K562 (cell line): ENCODE measurements at regions not wholly inside any gene's neighbourhood (a gene's known extent, or its start where the extent isn't known, plus 50 kb on each side); places are given as distances from the start of the nearest gene placed in this dataset.

Source experiments
- ATAC-seq: fragments of 200-7000 bp; cut with Tn5 transposase; 3 replicates; pipeline ENCODE4 v1.9.1; 2020; ENCODE audit warnings: moderate library complexity
- BruUV-seq: library from RNA; stranded (reverse); fragments of 400-500 nt; replicated peaks from 2 replicates; lab custom pipeline; 2021; lab: Mats Ljungman, UMichigan
- CTCF ChIA-PET: fragments of 300-600 bp; formaldehyde crosslinking; extraction: SDS; loops from one replicate; lab custom pipeline; 2021; ENCODE audit warnings: low intra/inter-chr PET ratio; lab: Yijun Ruan, JAX
- POLR2A ChIA-PET: fragments of 300-600, 350-650 bp; sonication (Branson Sonifier 250); formaldehyde crosslinking; extraction: SDS; loops from one replicate; lab custom pipeline; 2021; ENCODE audit warnings: antibody characterized with exemption, inconsistent platforms; lab: Yijun Ruan, JAX
- DNase-seq, 4 experiments: peaks; one replicate each; pipeline versions ENCODE4 v3.0.0 to v3.0.0-alpha.2; 2011 to 2018; ENCODE audit warnings: low spot score in 3 of 4, mixed read lengths in 3 of 4; ENCODE audit errors: extremely low read depth in 1 of 4
- FAIRE-seq: peaks from 2 replicates; lab custom pipeline; 2011; peaks lifted over from hg19 to GRCh38; lab: Jason Lieb, UNC
- H2AFZ ChIP-seq: 2 replicates; pipeline ENCODE4 v1.6.0; 2011; ENCODE audit warnings: low read depth, low read length, control low read depth, inconsistent platforms
- H3K27ac ChIP-seq: fragments of 200-600 bp; 3 replicates; pipeline ENCODE4 v1.8.0; 2011; ENCODE audit warnings: low read depth, mild to moderate bottlenecking, control low read depth, inconsistent platforms, low read length, moderate library complexity, mixed read lengths; ENCODE audit errors: extremely low read depth
- H3K27me3 ChIP-seq, 2 experiments: fragments of 300-600 bp in 1 of 2; 2 replicates in 1 of 2; 3 replicates in 1 of 2; pipeline versions ENCODE4 v1.6.0 to v1.8.0; 2011; ENCODE audit warnings: inconsistent platforms in 2 of 2, low read length in 2 of 2, mild to moderate bottlenecking in 1 of 2, mixed read lengths in 1 of 2, moderate library complexity in 1 of 2; ENCODE audit not compliant: control insufficient read depth in 2 of 2, insufficient read depth in 2 of 2
- H3K36me3 ChIP-seq: fragments of 300-600 bp; 3 replicates; pipeline ENCODE4 v1.8.0; 2011; ENCODE audit warnings: mild to moderate bottlenecking, low read length, inconsistent platforms; ENCODE audit not compliant: control insufficient read depth, insufficient read depth
- H3K4me1 ChIP-seq, 2 experiments: fragments of 200-600 bp in 1 of 2; replicated peaks in 1 of 2; 2 replicates in 1 of 2; 3 replicates in 1 of 2; pipeline versions ENCODE4 v1.5.1 to v1.8.0; 2011; ENCODE audit warnings: inconsistent platforms in 2 of 2, low read length in 2 of 2, mild to moderate bottlenecking in 1 of 2, mixed read lengths in 1 of 2, moderate library complexity in 1 of 2; ENCODE audit not compliant: control insufficient read depth in 2 of 2, insufficient read depth in 2 of 2
- H3K4me2 ChIP-seq: 2 replicates; pipeline ENCODE4 v1.6.1; 2011; ENCODE audit warnings: low read length, control low read depth, inconsistent platforms, mixed read lengths; ENCODE audit not compliant: insufficient read depth
- H3K4me3 ChIP-seq: fragments of 200-600 bp; sonication (generic), shearing (Covaris generic); 2 replicates; pipeline ENCODE4 v1.5.1; 2016; ENCODE audit warnings: control low read depth, inconsistent platforms
- H3K79me2 ChIP-seq: fragments of 200-600 bp; 3 replicates; pipeline ENCODE4 v1.8.0; 2011; ENCODE audit warnings: low read length, inconsistent platforms; ENCODE audit not compliant: control insufficient read depth, insufficient read depth
- H3K9ac ChIP-seq, 2 experiments: 2 replicates each; pipeline versions ENCODE4 v1.6.0 to v1.6.1; 2011; ENCODE audit warnings: low read depth in 2 of 2, low read length in 2 of 2, control low read depth in 1 of 2, inconsistent platforms in 1 of 2, mild to moderate bottlenecking in 1 of 2, mixed read lengths in 1 of 2; ENCODE audit not compliant: insufficient read depth in 1 of 2
- H3K9me1 ChIP-seq: one replicate; pipeline ENCODE4 v1.6.0; 2011; ENCODE audit warnings: inconsistent platforms, mild to moderate bottlenecking, low read length, moderate library complexity; ENCODE audit not compliant: control insufficient read depth, insufficient read depth
- H3K9me3 ChIP-seq: replicated peaks from 2 replicates; pipeline ENCODE4 v1.5.1; 2011; ENCODE audit warnings: low read depth, low read length, inconsistent platforms; ENCODE audit not compliant: control insufficient read depth, insufficient read depth
- H4K20me1 ChIP-seq: replicated peaks from 2 replicates; pipeline ENCODE4 v1.6.1; 2011; ENCODE audit warnings: low read length, inconsistent platforms, mixed read lengths; ENCODE audit not compliant: control insufficient read depth, insufficient read depth
- CBFA2T3 ChIP-seq: fragments of 450-650 bp; IDR thresholded peaks from 2 replicates; pipeline ENCODE4 v1.6.1; 2017
- MIER1 ChIP-seq: fragments of 450-650 bp; IDR thresholded peaks from 2 replicates; pipeline ENCODE4 v1.6.1; 2016; ENCODE audit warnings: antibody characterized with exemption, mild to moderate bottlenecking, low read depth
- PHB ChIP-seq: fragments of 250-450 bp; sonication (Bioruptor Pico); IDR thresholded peaks from 2 replicates; pipeline ENCODE4 v1.5.0; 2021
- SP2 ChIP-seq: IDR thresholded peaks from 2 replicates; pipeline ENCODE4 v1.6.1; 2011; ENCODE audit warnings: mild to moderate bottlenecking, low read depth, low read length, moderate library complexity; ENCODE audit not compliant: poor library complexity, severe bottlenecking; ENCODE audit errors: extremely low read depth
- ZNF717 ChIP-seq: fragments of 250-450 bp; sonication (Bioruptor Pico); IDR thresholded peaks from 2 replicates; pipeline ENCODE4 v1.5.0; 2021
- WGBS: fragments of 100-300 bp; shearing (Covaris generic); methylation state at CpG from one replicate; pipeline ENCODE4 v1.1.6; 2016; ENCODE audit warnings: low coverage, mixed read lengths; ENCODE audit not compliant: insufficient coverage; ENCODE audit errors: missing lambda C conversion rate; 5-methylcytosine and 5-hydroxymethylcytosine counted together
- in situ Hi-C: fragments of 300-500 bp; cut with MboI; formaldehyde crosslinking; loops from 4 replicates; pipeline ENCODE4 v1.15.0; 2018; ENCODE audit warnings: inconsistent platforms, mixed read lengths
- intact Hi-C: fragments of 100-400 bp; cut with micrococcal nuclease; formaldehyde crosslinking; loops from 2 replicates; pipeline ENCODE4 v1.14.2; 2022
- TF ChIP-seq, protein P1 (sequence below): sonication (generic); formaldehyde crosslinking; IDR thresholded peaks from 2 replicates; pipeline ENCODE4 v1.8.0; 2022; ENCODE audit warnings: mild to moderate bottlenecking, missing genetic modification reagents, borderline replicate concordance
- TF ChIP-seq, protein P2 (sequence below): fragments of 450-650 bp; IDR thresholded peaks from 2 replicates; pipeline ENCODE4 v1.6.1; 2016; ENCODE audit warnings: low read depth, mild to moderate bottlenecking, moderate library complexity
- TF ChIP-seq, protein P3 (sequence below): fragments of 450-650 bp; formaldehyde crosslinking; conservative IDR thresholded peaks from 2 replicates; pipeline ENCODE4 v1.4.0; 2022; ENCODE audit warnings: mild to moderate bottlenecking, missing genetic modification characterization

DNA sequence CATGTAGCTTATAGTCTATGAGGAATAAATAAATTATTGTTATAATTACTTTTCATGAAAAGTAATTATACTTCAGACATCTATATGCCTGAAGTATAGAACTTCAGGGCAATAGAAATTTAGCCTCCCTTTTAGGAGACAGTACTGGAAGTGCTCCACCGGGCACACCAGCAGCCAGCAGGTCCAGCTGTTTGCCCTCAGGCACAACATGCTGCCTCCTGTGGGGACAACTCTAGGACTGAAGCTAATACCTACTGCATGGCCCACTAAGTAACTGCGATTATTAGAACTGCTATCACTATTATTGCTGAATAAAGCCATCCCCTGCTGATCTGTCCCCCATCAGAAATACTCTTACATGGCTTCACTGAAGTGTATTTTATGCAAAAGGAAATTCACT lies 329.6 kb downstream of the MED10 start:
- H3K79me2 ChIP-seq: no peaks in the 10 kb centered on the region
- ChIA-PET POLR2A (no interaction called here), CTCF (no interaction called here)
- no peak overlapping the region for H2AFZ ChIP-seq
- H3K27ac ChIP-seq: no peak overlapping the region
- no TSS peak for BruUV-seq
- peaks cover 10 to 25% of the 10 kb centered on the region in 2 experiments; a peak in 4 of 5 replicates for H3K27me3 ChIP-seq
- FAIRE-seq (no peak), DNase-seq (no peak), ATAC-seq (no peak)
- in situ Hi-C loops: no loop called here
- no peak overlapping the region for H3K9ac ChIP-seq
- intact Hi-C loops: no loop called here
- no peak overlapping the region for H3K4me3 ChIP-seq
- no peak overlapping the region for H3K4me2 ChIP-seq
- WGBS: 0% methylated on average over 2 of the region's 2 CpGs
- H3K4me1 ChIP-seq: no peaks in the 10 kb centered on the region
- no peaks in the 10 kb centered on the region for H3K9me1 ChIP-seq
- no peaks in the 10 kb centered on the region for H3K36me3 ChIP-seq
- H3K9me3 ChIP-seq: no peaks in the 10 kb centered on the region
- H4K20me1 ChIP-seq: no peaks in the 10 kb centered on the region
- TF ChIP-seq, protein P1, sequence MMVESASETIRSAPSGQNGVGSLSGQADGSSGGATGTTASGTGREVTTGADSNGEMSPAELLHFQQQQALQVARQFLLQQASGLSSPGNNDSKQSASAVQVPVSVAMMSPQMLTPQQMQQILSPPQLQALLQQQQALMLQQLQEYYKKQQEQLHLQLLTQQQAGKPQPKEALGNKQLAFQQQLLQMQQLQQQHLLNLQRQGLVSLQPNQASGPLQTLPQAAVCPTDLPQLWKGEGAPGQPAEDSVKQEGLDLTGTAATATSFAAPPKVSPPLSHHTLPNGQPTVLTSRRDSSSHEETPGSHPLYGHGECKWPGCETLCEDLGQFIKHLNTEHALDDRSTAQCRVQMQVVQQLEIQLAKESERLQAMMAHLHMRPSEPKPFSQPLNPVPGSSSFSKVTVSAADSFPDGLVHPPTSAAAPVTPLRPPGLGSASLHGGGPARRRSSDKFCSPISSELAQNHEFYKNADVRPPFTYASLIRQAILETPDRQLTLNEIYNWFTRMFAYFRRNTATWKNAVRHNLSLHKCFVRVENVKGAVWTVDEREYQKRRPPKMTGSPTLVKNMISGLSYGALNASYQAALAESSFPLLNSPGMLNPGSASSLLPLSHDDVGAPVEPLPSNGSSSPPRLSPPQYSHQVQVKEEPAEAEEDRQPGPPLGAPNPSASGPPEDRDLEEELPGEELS (CRISPR knock-in tag): no peak
- TF ChIP-seq CBFA2T3: no peak
- TF ChIP-seq, protein P2, sequence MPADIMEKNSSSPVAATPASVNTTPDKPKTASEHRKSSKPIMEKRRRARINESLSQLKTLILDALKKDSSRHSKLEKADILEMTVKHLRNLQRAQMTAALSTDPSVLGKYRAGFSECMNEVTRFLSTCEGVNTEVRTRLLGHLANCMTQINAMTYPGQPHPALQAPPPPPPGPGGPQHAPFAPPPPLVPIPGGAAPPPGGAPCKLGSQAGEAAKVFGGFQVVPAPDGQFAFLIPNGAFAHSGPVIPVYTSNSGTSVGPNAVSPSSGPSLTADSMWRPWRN: no peak
- TF ChIP-seq ZNF717 (CRISPR knock-in tag): no peak
- TF ChIP-seq MIER1: no peak
- no peak for TF ChIP-seq SP2
- TF ChIP-seq, protein P3, sequence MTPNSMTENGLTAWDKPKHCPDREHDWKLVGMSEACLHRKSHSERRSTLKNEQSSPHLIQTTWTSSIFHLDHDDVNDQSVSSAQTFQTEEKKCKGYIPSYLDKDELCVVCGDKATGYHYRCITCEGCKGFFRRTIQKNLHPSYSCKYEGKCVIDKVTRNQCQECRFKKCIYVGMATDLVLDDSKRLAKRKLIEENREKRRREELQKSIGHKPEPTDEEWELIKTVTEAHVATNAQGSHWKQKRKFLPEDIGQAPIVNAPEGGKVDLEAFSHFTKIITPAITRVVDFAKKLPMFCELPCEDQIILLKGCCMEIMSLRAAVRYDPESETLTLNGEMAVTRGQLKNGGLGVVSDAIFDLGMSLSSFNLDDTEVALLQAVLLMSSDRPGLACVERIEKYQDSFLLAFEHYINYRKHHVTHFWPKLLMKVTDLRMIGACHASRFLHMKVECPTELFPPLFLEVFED (CRISPR knock-in tag): no peak
- TF ChIP-seq PHB (CRISPR knock-in tag): no peak
